AG04450 (cell line): ENCODE measurements at regions not wholly inside any gene's neighbourhood (a gene's known extent, or its start where the extent isn't known, plus 50 kb on each side); places are given as distances from the start of the nearest gene placed in this dataset.

Experiments used
- CTCF ChIA-PET: fragments of 300-600, 350-600 bp; formaldehyde crosslinking; extraction: SDS; loops from one replicate; lab custom pipeline; 2022; ENCODE audit warnings: antibody characterized with exemption, inconsistent platforms; lab: Charles Lee
- POLR2A ChIA-PET: fragments of 350-600 bp; formaldehyde crosslinking; extraction: SDS; loops from one replicate; lab custom pipeline; 2021; ENCODE audit warnings: antibody characterized with exemption, inconsistent platforms; lab: Yijun Ruan, JAX
- DNase-seq: peaks from one replicate; pipeline ENCODE4 v3.0.0-alpha.2; 2011; ENCODE audit warnings: low read depth, low spot score
- H3K27ac ChIP-seq: one replicate; pipeline ENCODE4 v1.5.1; 2012; ENCODE audit warnings: low read depth, low read length, control low read depth
- H3K27me3 ChIP-seq: one replicate; pipeline ENCODE4 v1.6.0; 2012; ENCODE audit warnings: low read length; ENCODE audit not compliant: control insufficient read depth, insufficient read depth
- H3K4me3 ChIP-seq: 2 replicates; pipeline ENCODE4 v1.5.1; 2011; ENCODE audit warnings: mild to moderate bottlenecking, low read depth, low read length, control low read depth
- H3K9me3 ChIP-seq: 2 replicates; pipeline ENCODE4 v1.5.1; 2012; ENCODE audit warnings: low read length; ENCODE audit not compliant: control insufficient read depth, insufficient read depth
- CTCF ChIP-seq: IDR thresholded peaks from 2 replicates; pipeline ENCODE4 v1.5.1; 2011; ENCODE audit warnings: low read depth, low read length, control low read depth, inconsistent platforms

DNA sequence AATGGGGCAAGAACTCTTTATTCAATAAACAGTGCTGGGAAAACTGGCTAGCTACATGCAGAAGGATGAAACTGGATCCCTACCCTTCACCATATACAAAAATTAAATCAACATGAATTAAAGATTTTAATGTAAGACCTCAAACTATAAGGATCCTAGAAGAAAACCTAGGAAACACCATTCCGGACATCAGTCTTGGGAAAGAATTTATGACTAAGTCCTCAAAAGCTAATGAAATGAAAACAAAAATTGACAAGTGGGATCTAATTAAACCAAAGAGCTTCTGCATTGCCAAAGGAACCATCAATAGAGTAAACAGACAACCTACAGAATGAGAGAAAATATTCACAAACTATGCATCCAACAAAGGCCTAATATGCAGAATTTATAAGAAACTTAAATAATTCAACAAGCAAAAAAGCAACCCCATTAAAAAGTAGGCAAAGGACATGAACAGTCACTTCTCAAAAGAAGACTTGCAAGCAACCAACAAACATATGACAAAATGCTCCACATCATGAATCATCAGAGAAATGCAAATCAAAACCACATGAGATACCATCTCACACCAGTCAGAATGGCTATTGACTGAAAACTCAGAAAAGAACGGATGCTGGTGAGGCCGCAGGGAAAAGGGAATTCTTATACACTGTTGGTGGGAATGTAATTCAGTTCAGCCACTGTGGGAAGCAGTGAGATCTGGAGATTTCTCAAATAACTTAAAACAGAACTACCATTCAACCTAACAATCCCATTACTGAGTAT is 104.3 kb upstream of the MAP3K1 start:
- TF ChIP-seq CTCF = no peak
- DNase-seq = no peak
- ChIA-PET POLR2A (no interaction called here), CTCF (interaction anchor here (0.6 kb wide), 1 partner anchor 775 kb away, joined by 10 read pairs; no protein-coding TSS in a partner anchor)
- H3K27ac ChIP-seq = no peak overlapping the region
- peaks cover 4% of the 10 kb centered on the region for H3K27me3 ChIP-seq
- H3K9me3 ChIP-seq = no peaks in the 10 kb centered on the region
- no peak overlapping the region for H3K4me3 ChIP-seq

DNA sequence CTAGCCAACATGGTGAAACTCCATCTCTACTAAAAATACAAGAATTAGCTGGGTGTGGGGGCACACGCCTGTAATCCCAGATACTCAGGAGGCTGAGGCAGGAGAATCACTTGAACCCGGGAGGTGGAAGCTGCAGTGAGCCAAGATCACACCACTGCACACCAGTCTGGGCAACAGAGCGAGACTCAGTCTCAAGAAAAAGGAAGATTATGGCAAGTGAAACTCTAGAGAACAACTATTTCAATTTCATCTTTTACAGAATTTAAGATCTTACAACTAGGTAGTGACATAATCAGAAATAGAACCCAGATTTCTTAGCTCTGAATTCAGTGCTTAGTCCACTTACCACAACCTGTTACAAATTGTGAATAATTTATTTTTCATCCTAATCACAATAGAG is 108.8 kb upstream of the MAP3K1 start:
- H3K27me3 ChIP-seq = peaks cover 23% of the 10 kb centered on the region
- TF ChIP-seq CTCF = no peak
- DNase-seq = no peak
- POLR2A ChIA-PET = no interaction called here
- no peak overlapping the region for H3K27ac ChIP-seq
- H3K9me3 ChIP-seq = no peaks in the 10 kb centered on the region
- CTCF ChIA-PET = no interaction called here
- H3K4me3 ChIP-seq = no peak overlapping the region

GRCh38 chr5:56705217-56705616 is 110.1 kb upstream of the MAP3K1 start:
- CTCF ChIA-PET = no interaction called here
- Histone ChIP-seq H3K4me3 (no peak overlapping the region), H3K9me3 (no peaks in the 10 kb centered on the region), H3K27ac (no peak overlapping the region), H3K27me3 (peaks cover 26% of the 10 kb centered on the region)
- POLR2A ChIA-PET = no interaction called here
- no peak for TF ChIP-seq CTCF
- DNase-seq = no peak

- ChIA-PET CTCF (no interaction called here), POLR2A (no interaction called here)
- no peak for DNase-seq
- Histone ChIP-seq H3K9me3 (no peaks in the 10 kb centered on the region), H3K27ac (no peak overlapping the region), H3K4me3 (no peak overlapping the region), H3K27me3 (peaks cover 29% of the 10 kb centered on the region)
- no peak for TF ChIP-seq CTCF
Observed at GRCh38 chr5:56703952-56704351, 111.4 kb upstream of the MAP3K1 start.

DNA sequence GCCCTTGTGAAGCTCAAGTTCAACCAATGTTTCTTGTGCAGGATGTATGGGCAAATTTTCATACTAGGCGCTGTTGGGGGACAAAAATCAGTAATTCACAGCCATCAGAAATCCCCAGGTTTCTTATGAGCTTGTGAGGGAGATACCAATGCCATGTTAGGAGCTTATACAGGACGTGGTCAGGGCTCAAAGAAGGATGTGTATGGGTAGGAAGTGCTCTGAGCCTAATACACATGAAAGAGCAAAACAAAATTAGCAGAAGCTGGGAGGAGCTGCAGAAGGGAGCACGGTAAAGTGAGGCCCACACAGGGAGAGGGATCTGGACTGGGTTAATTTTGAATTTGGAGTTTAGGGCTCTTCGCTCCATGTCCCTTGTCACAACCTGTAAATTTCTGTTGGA is 114.6 kb upstream of the MAP3K1 start:
- POLR2A ChIA-PET = no interaction called here

More for the DNA sequence above, 114.6 kb upstream of the MAP3K1 start:
- CTCF ChIA-PET = interaction anchor here (1.7 kb wide), 1 partner anchor 137 kb away, joined by 7 read pairs; no protein-coding TSS in a partner anchor
- peaks cover 37% of the 10 kb centered on the region for H3K27me3 ChIP-seq
- H3K9me3 ChIP-seq = no peaks in the 10 kb centered on the region
- H3K4me3 ChIP-seq = no peak overlapping the region
- no peak overlapping the region for H3K27ac ChIP-seq
- no peak for DNase-seq
- no peak for TF ChIP-seq CTCF
